A673 (cell line): ENCODE measurements at regions not wholly inside any gene's neighbourhood (a gene's known extent, or its start where the extent isn't known, plus 50 kb on each side); places are given as distances from the start of the nearest gene placed in this dataset.

Experiments used
- BruUV-seq: library from RNA; stranded (reverse); fragments of 400-500 nt; replicated peaks from 2 replicates; lab custom pipeline; 2021; lab: Mats Ljungman, UMichigan
- CTCF ChIA-PET: fragments of 300-600 bp; sonication (Branson Sonifier 250); formaldehyde crosslinking; loops from one replicate; lab custom pipeline; 2022; ENCODE audit warnings: antibody characterized with exemption; lab: Charles Lee
- POLR2A ChIA-PET: fragments of 300-600 bp; sonication (Branson Sonifier 250); formaldehyde crosslinking; loops from one replicate; lab custom pipeline; 2022; ENCODE audit warnings: antibody characterized with exemption; ENCODE audit not compliant: low non-redundant PET; lab: Charles Lee
- DNase-seq: peaks from one replicate; pipeline ENCODE4 v3.0.0-alpha.2; 2015; ENCODE audit warnings: low spot score
- H3K27ac ChIP-seq: fragments of 200-600 bp; sonication (generic); 2 replicates; pipeline ENCODE4 v1.5.1; 2016; ENCODE audit warnings: mixed run types, low read depth, mild to moderate bottlenecking, mixed read lengths, antibody characterized with exemption, low read length; ENCODE audit not compliant: poor library complexity, severe bottlenecking
- H3K27me3 ChIP-seq: fragments of 200-600 bp; sonication (generic); replicated peaks from 2 replicates; pipeline ENCODE4 v1.6.1; 2017; ENCODE audit warnings: mixed run types, low read depth, mild to moderate bottlenecking, mixed read lengths, antibody characterized with exemption, low read length; ENCODE audit not compliant: insufficient read depth, poor library complexity
- H3K36me3 ChIP-seq: fragments of 200-600 bp; sonication (generic); 2 replicates; pipeline ENCODE4 v1.6.1; 2016; ENCODE audit warnings: mixed run types, mild to moderate bottlenecking, mixed read lengths, antibody characterized with exemption, low read length; ENCODE audit not compliant: insufficient read depth, poor library complexity, severe bottlenecking
- H3K4me1 ChIP-seq: fragments of 200-600 bp; sonication (generic); 2 replicates; pipeline ENCODE4 v1.6.1; 2017; ENCODE audit warnings: mixed run types, mild to moderate bottlenecking, mixed read lengths, antibody characterized with exemption, low read length; ENCODE audit not compliant: insufficient read depth, poor library complexity, severe bottlenecking
- H3K4me3 ChIP-seq: fragments of 200-600 bp; sonication (generic); 2 replicates; pipeline ENCODE4 v1.5.1; 2016; ENCODE audit warnings: low read depth, mixed run types, mild to moderate bottlenecking, mixed read lengths, low read length; ENCODE audit not compliant: poor library complexity, severe bottlenecking
- H3K9me3 ChIP-seq: fragments of 200-600 bp; sonication (generic); 2 replicates; pipeline ENCODE4 v1.6.1; 2016; ENCODE audit warnings: mixed run types, low read depth, mild to moderate bottlenecking, mixed read lengths, antibody characterized with exemption, low read length; ENCODE audit not compliant: poor library complexity, severe bottlenecking
- CTCF ChIP-seq: fragments of 300-800, 200-600 bp; sonication (generic); conservative IDR thresholded peaks from 2 replicates; pipeline ENCODE4 v1.5.1; 2017; ENCODE audit warnings: low read depth, mild to moderate bottlenecking, antibody characterized with exemption, low read length, moderate library complexity, mixed read lengths
- EZH2 ChIP-seq: fragments of 200-600 bp; sonication (generic); IDR thresholded peaks from 2 replicates; pipeline ENCODE4 v1.6.1; 2017; ENCODE audit warnings: borderline replicate concordance, low read depth, mild to moderate bottlenecking, mixed read lengths, antibody characterized with exemption, low read length; ENCODE audit not compliant: poor library complexity, severe bottlenecking
- intact Hi-C: fragments of 100-400 bp; cut with micrococcal nuclease; formaldehyde crosslinking; loops from one replicate; pipeline ENCODE4 v1.10.0; 2022; ENCODE audit not compliant: unreplicated experiment

GRCh38 chr16:63785170-63785569, 1336.7 kb downstream of the CDH11 start:
- intact Hi-C loops = no loop called here

GRCh38 chr16:63776437-63776836, 1345.4 kb downstream of the CDH11 start:
- Histone ChIP-seq H3K4me1 (no peaks in the 10 kb centered on the region), H3K4me3 (no peak overlapping the region), H3K27me3 (no peaks in the 10 kb centered on the region), H3K9me3 (no peaks in the 10 kb centered on the region), H3K27ac (no peak overlapping the region), H3K36me3 (no peaks in the 10 kb centered on the region)
- intact Hi-C loops = no loop called here
- no peak for DNase-seq
- TF ChIP-seq CTCF = no peak
- ChIA-PET CTCF (no interaction called here), POLR2A (no interaction called here)
- BruUV-seq = no TSS peak

More at GRCh38 chr16:63785170-63785569, 1336.7 kb downstream of the CDH11 start:
- no peak for DNase-seq
- no peaks in the 10 kb centered on the region for H3K27me3 ChIP-seq
- BruUV-seq = no TSS peak
- peaks cover 11% of the 10 kb centered on the region for H3K9me3 ChIP-seq
- TF ChIP-seq EZH2 = no peak
- no peak for TF ChIP-seq CTCF
- no peak overlapping the region for H3K27ac ChIP-seq
- H3K4me3 ChIP-seq = no peak overlapping the region
- ChIA-PET CTCF (no interaction called here), POLR2A (no interaction called here)
- H3K4me1 ChIP-seq = no peaks in the 10 kb centered on the region
- H3K36me3 ChIP-seq = no peaks in the 10 kb centered on the region

- no TSS peak for BruUV-seq
- intact Hi-C loops = no loop called here
- no peaks in the 10 kb centered on the region for H3K9me3 ChIP-seq
- TF ChIP-seq CTCF = no peak
- ChIA-PET POLR2A (no interaction called here), CTCF (no interaction called here)
- no peak overlapping the region for H3K27ac ChIP-seq
- no peaks in the 10 kb centered on the region for H3K4me1 ChIP-seq
- H3K4me3 ChIP-seq = no peak overlapping the region
- no peaks in the 10 kb centered on the region for H3K27me3 ChIP-seq
- DNase-seq = no peak
- H3K36me3 ChIP-seq = no peaks in the 10 kb centered on the region
Observed at GRCh38 chr16:63776034-63776433, 1345.8 kb downstream of the CDH11 start.
